ENCODE measurements at regions not wholly inside any gene's neighbourhood (a gene's known extent, or its start where the extent isn't known, plus 50 kb on each side); places are given as distances from the start of the nearest gene placed in this dataset.
"Not testable (repeated sequence)": the region's sequence is repeated elsewhere in the genome, so short reads cannot be mapped to it uniquely, and the experiment has no call there.

- not testable (repeated sequence) for H3K4me3 ChIP-seq (ENCODE audit: low read depth, low read length)
- DNase-seq (ENCODE audit: low read depth): peak; percentile 9
Observed at GRCh38 chr2:111569356-111570199, 314.4 kb downstream of the ANAPC1 start.

GRCh38 chr2:111570300-111571114 is 313.5 kb downstream of the ANAPC1 start:
- DNase-seq (ENCODE audit: low read depth): peak; percentile 36
- H3K4me3 ChIP-seq (ENCODE audit: low read depth, low read length): not testable (repeated sequence)

- not testable (repeated sequence) for DNase-seq (ENCODE audit: low read depth); H3K4me3 ChIP-seq (ENCODE audit: low read depth, low read length)
Observed at GRCh38 chr2:111574803-111575202, 309.2 kb downstream of the ANAPC1 start.

GRCh38 chr2:111577154-111577885 is 306.7 kb downstream of the ANAPC1 start:
- not testable (repeated sequence) for DNase-seq (ENCODE audit: low read depth)

GRCh38 chr2:111579500-111580134 is 304.4 kb downstream of the ANAPC1 start:
- DNase-seq (ENCODE audit: low read depth); H3K4me3 ChIP-seq (ENCODE audit: low read depth, low read length): not testable (repeated sequence)

More at GRCh38 chr2:111577154-111577885, 306.7 kb downstream of the ANAPC1 start:
- H3K4me3 ChIP-seq (ENCODE audit: low read depth, low read length): not testable (repeated sequence)

- not testable (repeated sequence) for DNase-seq (ENCODE audit: low read depth); H3K4me3 ChIP-seq (ENCODE audit: low read depth, low read length)
Observed at GRCh38 chr2:111580616-111581015, 303.4 kb downstream of the ANAPC1 start.

GRCh38 chr2:111582090-111582489 is 301.9 kb downstream of the ANAPC1 start:
- not testable (repeated sequence) for DNase-seq (ENCODE audit: low read depth); H3K4me3 ChIP-seq (ENCODE audit: low read depth, low read length)

GRCh38 chr2:111583480-111583879 is 300.5 kb downstream of the ANAPC1 start:
- H3K4me3 ChIP-seq (ENCODE audit: low read depth, low read length); DNase-seq (ENCODE audit: low read depth): not testable (repeated sequence)

- not testable (repeated sequence) for DNase-seq (ENCODE audit: low read depth); H3K4me3 ChIP-seq (ENCODE audit: low read depth, low read length)
Observed at GRCh38 chr2:111584540-111584939, 299.5 kb downstream of the ANAPC1 start.

- not testable (repeated sequence) for H3K4me3 ChIP-seq (ENCODE audit: low read depth, low read length); DNase-seq (ENCODE audit: low read depth)
Observed at GRCh38 chr2:111584950-111585349, 299.0 kb downstream of the ANAPC1 start.

- not testable (repeated sequence) for H3K4me3 ChIP-seq (ENCODE audit: low read depth, low read length)
Observed at GRCh38 chr2:111586014-111586413, 298.0 kb downstream of the ANAPC1 start.

GRCh38 chr2:111595072-111595471 is 288.9 kb downstream of the ANAPC1 start:
- DNase-seq (ENCODE audit: low read depth): not testable (repeated sequence)

More at GRCh38 chr2:111586014-111586413, 298.0 kb downstream of the ANAPC1 start:
- DNase-seq (ENCODE audit: low read depth): not testable (repeated sequence)

More at GRCh38 chr2:111595072-111595471, 288.9 kb downstream of the ANAPC1 start:
- not testable (repeated sequence) for H3K4me3 ChIP-seq (ENCODE audit: low read depth, low read length)

Measured in fibroblast of villous mesenchyme (primary cell).